ENCODE measurements at regions not wholly inside any gene's neighbourhood (a gene's known extent, or its start where the extent isn't known, plus 50 kb on each side); places are given as distances from the start of the nearest gene placed in this dataset.

GRCh38 chr5:171628633-171628974 lies 157.0 kb upstream of the SMIM23 start:
- DNase-seq (no peak), ATAC-seq (ENCODE audit: poor library complexity) (no peak)
- Mint-ChIP-seq H3K9me3 (no peaks in the 10 kb centered on the region), H3K4me1 (ENCODE audit: low read depth) (no peaks in the 10 kb centered on the region), H3K36me3 (ENCODE audit: low read depth) (no peaks in the 10 kb centered on the region), H3K27ac (no peak overlapping the region), H3K4me3 (no peak overlapping the region), H3K27me3 (peaks cover 37% of the 10 kb centered on the region)
- CTCF ChIA-PET: no interaction called here
- TF ChIP-seq CTCF (IDR thresholded peaks at IDR 0.05): no peak
- Histone ChIP-seq H3K27me3 (ENCODE audit: control insufficient read depth in 1 of 2, insufficient read depth in 2 of 2, low read length in 2 of 2) (peaks cover 0 to 2% of the 10 kb centered on the region in 2 experiments), H3K27ac (ENCODE audit: low read depth in 1 of 2, low read length in 2 of 2) (no peak overlapping the region), H3K4me3 (ENCODE audit: low read length) (no peak overlapping the region), H3K36me3 (ENCODE audit: insufficient read depth, low read length) (no peaks in the 10 kb centered on the region), H3K9me3 (ENCODE audit: control insufficient read depth in 1 of 2, insufficient read depth in 1 of 2, low read length in 2 of 2) (peaks cover 0 to 12% of the 10 kb centered on the region in 2 experiments), H3K4me1 (ENCODE audit: insufficient read depth, low read length) (no peaks in the 10 kb centered on the region)
- intact Hi-C loops (cut with DNase I, micrococcal nuclease): no loop called here
- POLR2A ChIA-PET: no interaction called here

GRCh38 chr5:171629221-171629620 lies 156.4 kb upstream of the SMIM23 start:
- ATAC-seq (ENCODE audit: poor library complexity) (no peak), DNase-seq (no peak)
- ChIA-PET CTCF (no interaction called here), POLR2A (no interaction called here)
- intact Hi-C loops (cut with DNase I, micrococcal nuclease): no loop called here
- H3K27me3 Mint-ChIP-seq: peaks cover 43% of the 10 kb centered on the region
- Histone ChIP-seq H3K4me3 (ENCODE audit: low read length) (no peak overlapping the region), H3K27ac (ENCODE audit: low read depth in 1 of 2, low read length in 2 of 2) (no peak overlapping the region), H3K36me3 (ENCODE audit: insufficient read depth, low read length) (no peaks in the 10 kb centered on the region), H3K9me3 (ENCODE audit: control insufficient read depth in 1 of 2, insufficient read depth in 1 of 2, low read length in 2 of 2) (peaks cover 0 to 9% of the 10 kb centered on the region in 2 experiments), H3K27me3 (ENCODE audit: control insufficient read depth in 1 of 2, insufficient read depth in 2 of 2, low read length in 2 of 2) (peaks cover 0 to 6% of the 10 kb centered on the region in 2 experiments), H3K4me1 (ENCODE audit: insufficient read depth, low read length) (no peaks in the 10 kb centered on the region)
- H3K27ac Mint-ChIP-seq: no peak overlapping the region
- H3K9me3 Mint-ChIP-seq: no peaks in the 10 kb centered on the region
- H3K36me3 Mint-ChIP-seq (ENCODE audit: low read depth): no peaks in the 10 kb centered on the region
- no peak for TF ChIP-seq CTCF (IDR thresholded peaks at IDR 0.05)
- H3K4me1 Mint-ChIP-seq (ENCODE audit: low read depth): no peaks in the 10 kb centered on the region
- no peak overlapping the region for H3K4me3 Mint-ChIP-seq

GRCh38 chr5:171629628-171630349 lies 155.8 kb upstream of the SMIM23 start:
- no peak for DNase-seq
- ChIA-PET CTCF (no interaction called here), POLR2A (no interaction called here)
- Mint-ChIP-seq H3K9me3 (no peaks in the 10 kb centered on the region), H3K4me3 (no peak overlapping the region), H3K4me1 (ENCODE audit: low read depth) (no peaks in the 10 kb centered on the region), H3K36me3 (ENCODE audit: low read depth) (no peaks in the 10 kb centered on the region), H3K27me3 (peaks cover 48% of the 10 kb centered on the region), H3K27ac (no peak overlapping the region)
- Histone ChIP-seq H3K27me3 (ENCODE audit: control insufficient read depth in 1 of 2, insufficient read depth in 2 of 2, low read length in 2 of 2) (peaks cover 0 to 6% of the 10 kb centered on the region in 2 experiments), H3K4me1 (ENCODE audit: insufficient read depth, low read length) (no peaks in the 10 kb centered on the region), H3K36me3 (ENCODE audit: insufficient read depth, low read length) (no peaks in the 10 kb centered on the region), H3K4me3 (ENCODE audit: low read length) (no peak overlapping the region), H3K27ac (ENCODE audit: low read depth in 1 of 2, low read length in 2 of 2) (no peak overlapping the region), H3K9me3 (ENCODE audit: control insufficient read depth in 1 of 2, insufficient read depth in 1 of 2, low read length in 2 of 2) (peaks cover 0 to 9% of the 10 kb centered on the region in 2 experiments)
- intact Hi-C loops (cut with DNase I, micrococcal nuclease): no loop called here
- ATAC-seq (ENCODE audit: poor library complexity): no peak
- TF ChIP-seq CTCF (IDR thresholded peaks at IDR 0.05): no peak

Measured in CD4-positive, alpha-beta T cell (primary cell).